HTR-8/SVneo (cell line): ENCODE measurements at regions not wholly inside any gene's neighbourhood (a gene's known extent, or its start where the extent isn't known, plus 50 kb on each side); places are given as distances from the start of the nearest gene placed in this dataset.

Source experiments
- DNase-seq: peaks from one replicate; pipeline ENCODE4 v3.0.0; 2011; ENCODE audit warnings: low spot score, mixed read lengths; ENCODE audit not compliant: insufficient read length
- FAIRE-seq: peaks from 2 replicates; lab custom pipeline; 2011; peaks lifted over from hg19 to GRCh38; lab: Jason Lieb, UNC

- no peak for DNase-seq
- FAIRE-seq, result no peak
Observed at GRCh38 chr1:228983231-228983660, 248.0 kb downstream of the RHOU start.

- DNase-seq, result no peak
- no peak for FAIRE-seq
Observed at GRCh38 chr1:228983661-228984060, 248.4 kb downstream of the RHOU start.

- no peak for FAIRE-seq
Observed at GRCh38 chr1:228984107-228984506, 248.8 kb downstream of the RHOU start.

GRCh38 chr1:228984646-228985631 lies 249.7 kb downstream of the RHOU start:
- DNase-seq (no peak), FAIRE-seq (no peak)

More at GRCh38 chr1:228984107-228984506, 248.8 kb downstream of the RHOU start:
- no peak for DNase-seq

- no peak for FAIRE-seq
- DNase-seq, result no peak
Observed at GRCh38 chr1:228985661-228986060, 250.4 kb downstream of the RHOU start.

GRCh38 chr1:228986093-228986904 lies 251.0 kb downstream of the RHOU start:
- FAIRE-seq, result no peak
- DNase-seq, result no peak

GRCh38 chr1:228987286-228987685 lies 252.0 kb downstream of the RHOU start:
- no peak for DNase-seq
- FAIRE-seq, result no peak

GRCh38 chr1:228987736-228988506 lies 252.6 kb downstream of the RHOU start:
- FAIRE-seq, result no peak
- no peak for DNase-seq

GRCh38 chr1:228988664-228989063 lies 253.4 kb downstream of the RHOU start:
- FAIRE-seq (no peak), DNase-seq (no peak)

GRCh38 chr1:228989176-228989575 lies 253.9 kb downstream of the RHOU start:
- DNase-seq, result no peak
- FAIRE-seq, result no peak

- DNase-seq, result no peak
- no peak for FAIRE-seq
Observed at GRCh38 chr1:228989676-228989991, 254.4 kb downstream of the RHOU start.

- FAIRE-seq, result no peak
- DNase-seq, result no peak
Observed at GRCh38 chr1:228989992-228990827, 254.9 kb downstream of the RHOU start.

- DNase-seq (no peak), FAIRE-seq (no peak)
Observed at GRCh38 chr1:228990906-228991569, 255.8 kb downstream of the RHOU start.

- no peak for DNase-seq
- FAIRE-seq, result no peak
Observed at GRCh38 chr1:228992044-228992443, 256.8 kb downstream of the RHOU start.

GRCh38 chr1:228992907-228993535 lies 257.7 kb downstream of the RHOU start:
- no peak for FAIRE-seq
- DNase-seq, result no peak

- no peak for DNase-seq
- no peak for FAIRE-seq
Observed at GRCh38 chr1:228994676-228995594, 259.7 kb downstream of the RHOU start.

GRCh38 chr1:228996281-228996680 lies 261.0 kb downstream of the RHOU start:
- DNase-seq (no peak), FAIRE-seq (no peak)
